ENCODE measurements at regions not wholly inside any gene's neighbourhood (a gene's known extent, or its start where the extent isn't known, plus 50 kb on each side); places are given as distances from the start of the nearest gene placed in this dataset.
"Not testable (repeated sequence)": the region's sequence is repeated elsewhere in the genome, so short reads cannot be mapped to it uniquely, and the experiment has no call there.

DNA sequence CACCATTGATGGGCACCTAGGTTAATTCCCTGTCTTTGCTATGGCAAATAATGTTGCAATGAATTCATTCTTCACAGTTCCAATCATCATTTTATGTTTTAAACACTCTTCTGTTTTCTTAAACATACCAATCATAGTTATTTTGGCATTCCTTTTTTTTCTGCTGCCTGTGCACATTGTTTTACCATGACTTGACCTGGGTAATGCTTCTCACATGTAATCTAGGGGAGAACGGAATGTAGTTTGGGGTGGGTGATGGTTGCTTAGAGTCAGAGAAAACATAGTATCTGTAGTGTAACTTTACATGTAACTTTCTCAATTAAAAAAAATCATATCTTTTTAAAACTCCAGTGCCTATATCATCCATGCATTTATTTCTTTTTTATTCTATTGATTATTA is 1945.3 kb upstream of the RAG2 start:
- no peak for DNase-seq

DNA sequence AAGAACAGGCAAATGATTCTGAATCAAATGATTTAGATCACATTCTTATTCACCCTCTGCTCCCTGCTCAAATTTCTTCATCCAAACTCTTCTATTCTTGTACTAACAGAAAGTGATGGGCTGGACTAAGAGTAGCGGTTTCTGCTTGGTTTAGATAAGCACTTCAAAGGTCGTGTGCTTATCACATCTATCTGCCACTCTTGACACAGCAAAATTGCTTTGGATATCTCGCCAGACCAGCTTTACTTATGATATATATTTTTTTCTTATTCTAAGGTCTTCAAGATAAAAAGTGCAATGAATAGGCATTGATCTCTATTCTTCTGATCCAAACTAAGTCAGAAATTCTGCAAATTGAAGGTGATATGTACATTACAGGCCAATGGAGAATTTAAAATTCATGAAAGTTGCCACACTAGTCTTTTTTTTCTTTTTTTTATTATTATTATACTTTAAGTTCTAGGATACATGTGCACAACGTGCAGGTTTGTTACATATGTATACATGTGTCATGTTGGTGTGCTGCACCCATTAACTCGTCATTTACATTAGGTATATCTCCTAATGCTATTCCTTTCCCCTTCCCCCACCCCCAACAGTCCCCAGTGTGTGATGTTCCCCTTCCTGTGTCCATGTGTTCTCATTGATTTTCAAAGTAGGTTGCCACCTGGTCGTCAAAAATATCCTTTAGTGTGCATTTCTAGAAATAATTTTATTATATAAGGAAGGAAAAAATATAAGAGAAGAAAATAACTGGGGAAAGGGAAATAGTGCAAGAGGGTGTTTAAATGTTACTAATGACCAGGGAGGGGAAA is 1941.0 kb upstream of the RAG2 start:
- no peak for DNase-seq

DNA sequence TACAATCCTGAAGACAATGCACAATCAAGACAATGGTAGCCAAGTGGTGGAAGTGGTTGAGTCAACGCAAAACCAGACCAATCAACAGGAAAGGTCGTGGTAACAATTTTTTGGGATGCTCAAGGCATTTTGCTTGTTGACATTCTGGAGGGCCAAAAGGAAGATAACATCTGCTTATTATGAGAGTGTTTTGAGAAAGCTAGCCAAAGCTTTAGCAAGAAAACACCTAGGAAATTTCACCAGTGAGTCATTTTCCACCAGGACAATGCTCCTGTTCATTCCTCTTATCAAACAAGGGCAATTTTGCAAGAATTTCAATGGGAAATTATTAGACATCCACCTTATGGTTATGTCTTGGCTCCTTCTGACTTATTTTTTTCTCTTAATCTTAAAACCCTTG is 1932.2 kb upstream of the RAG2 start:
- DNase-seq, result no peak

DNA sequence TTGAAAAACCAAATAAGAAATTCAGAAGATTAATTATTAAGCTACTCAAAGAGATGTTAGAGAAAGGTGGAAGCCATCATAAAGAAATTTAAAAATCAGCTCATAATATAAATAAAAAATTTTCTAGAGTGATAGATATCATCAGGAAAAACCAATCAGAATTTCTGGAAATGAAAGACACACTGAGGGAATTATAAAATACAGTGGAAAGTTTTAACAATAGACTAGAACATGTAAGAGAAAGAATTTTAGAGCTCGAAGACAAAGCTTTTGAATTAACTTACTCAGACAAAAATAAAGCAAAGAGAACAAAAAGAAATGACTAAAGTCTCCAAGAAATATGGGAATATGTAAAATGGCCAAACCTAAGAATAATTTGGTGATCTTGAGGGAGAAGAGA is 1926.9 kb upstream of the RAG2 start:
- no peak for DNase-seq

DNA sequence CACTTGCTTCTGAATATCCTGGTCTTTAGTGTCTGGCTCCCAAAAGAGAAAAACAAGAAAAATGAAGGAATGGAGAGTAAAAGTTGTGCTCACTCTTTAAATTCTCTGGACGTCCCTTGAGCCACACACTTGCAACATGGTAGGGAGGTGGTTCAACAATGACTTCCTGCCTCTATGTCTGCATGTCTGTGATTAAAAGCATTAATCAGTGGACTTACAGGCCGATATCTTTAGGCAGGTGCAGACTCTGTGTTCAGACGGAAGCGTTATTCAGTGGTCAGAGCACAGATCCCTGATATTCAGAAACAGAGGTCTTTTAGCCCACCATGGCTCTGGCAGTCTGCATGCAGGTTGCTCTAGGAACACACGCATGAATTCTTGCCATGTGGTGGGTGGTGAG is 1920.0 kb upstream of the RAG2 start:
- DNase-seq, result no peak

DNA sequence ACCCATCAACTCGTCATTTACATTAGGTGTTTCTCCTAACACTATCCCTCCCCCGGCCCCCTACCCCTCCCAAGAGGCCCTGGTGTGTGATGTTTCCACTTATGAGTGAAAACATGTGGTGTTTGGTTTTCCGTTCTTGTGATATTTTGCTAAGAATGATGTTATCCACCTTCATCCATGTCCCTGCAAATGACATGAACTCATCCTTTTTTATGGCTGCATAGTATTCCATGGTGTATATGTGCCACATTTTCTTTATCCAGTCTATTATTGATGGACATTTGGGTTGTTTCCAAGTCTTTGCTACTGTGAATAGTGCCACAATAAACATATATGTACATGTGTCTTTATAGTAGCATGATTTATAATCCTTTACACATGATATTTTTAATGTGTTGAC is 1914.8 kb upstream of the RAG2 start:
- not testable (repeated sequence) for DNase-seq

DNA sequence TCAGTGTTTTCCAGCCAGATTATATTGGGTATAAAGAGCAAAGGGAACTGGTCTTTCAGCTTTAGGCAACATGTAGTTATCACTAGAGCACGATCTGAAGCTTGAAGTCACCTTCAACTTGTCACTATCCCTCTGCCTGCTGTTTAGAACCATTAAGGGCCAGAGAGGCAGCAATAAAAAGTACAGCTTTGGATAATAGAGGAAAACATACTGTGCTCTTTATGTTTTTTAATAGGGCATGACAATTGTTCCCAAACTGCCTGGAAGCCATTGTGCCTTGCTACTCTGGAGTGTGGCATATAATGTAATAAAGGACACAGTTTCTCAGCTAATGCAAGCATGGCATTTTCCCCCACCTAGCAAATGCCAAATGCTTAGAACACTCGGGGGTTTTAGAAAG is 1912.0 kb upstream of the RAG2 start:
- no peak for DNase-seq

DNA sequence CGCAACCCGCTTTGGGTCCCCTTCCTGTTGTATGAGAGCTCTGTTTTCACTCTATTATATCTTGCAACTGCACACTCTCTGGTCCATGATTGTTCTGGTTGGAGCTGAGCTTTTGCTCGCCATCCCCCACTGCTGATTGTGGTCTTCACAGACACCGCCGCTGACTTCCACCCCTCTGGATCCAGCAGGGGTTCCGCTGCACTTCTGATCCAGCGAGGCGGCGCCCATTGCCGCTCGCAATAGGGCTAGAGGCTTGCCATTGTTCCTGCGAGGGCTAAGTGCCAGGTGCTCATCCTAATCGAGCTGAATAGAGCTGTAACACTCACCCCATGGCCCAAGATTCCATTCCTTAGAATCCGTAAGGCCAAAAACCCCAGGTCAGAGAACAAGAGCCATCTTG is 1905.8 kb upstream of the RAG2 start:
- DNase-seq, result no peak

DNA sequence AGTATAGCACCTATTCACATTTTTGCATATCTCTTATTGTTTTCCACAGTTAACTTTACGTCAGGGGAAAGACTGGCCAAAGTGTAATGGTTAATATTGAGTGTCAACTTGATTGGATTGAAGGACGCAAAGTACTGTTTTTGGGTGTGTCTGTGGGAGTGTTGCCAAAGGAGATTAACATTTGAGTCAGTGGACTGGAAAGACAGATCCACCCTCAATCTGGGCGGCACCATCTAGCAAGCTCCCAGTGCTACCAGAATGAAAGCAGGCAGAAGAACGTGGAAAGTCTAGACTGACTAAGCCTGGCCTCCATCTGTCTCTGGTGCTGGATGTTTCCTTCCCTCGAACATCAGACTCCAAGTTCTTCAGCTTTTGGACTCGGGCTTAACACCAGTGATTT is 1900.7 kb upstream of the RAG2 start:
- DNase-seq, result no peak

DNA sequence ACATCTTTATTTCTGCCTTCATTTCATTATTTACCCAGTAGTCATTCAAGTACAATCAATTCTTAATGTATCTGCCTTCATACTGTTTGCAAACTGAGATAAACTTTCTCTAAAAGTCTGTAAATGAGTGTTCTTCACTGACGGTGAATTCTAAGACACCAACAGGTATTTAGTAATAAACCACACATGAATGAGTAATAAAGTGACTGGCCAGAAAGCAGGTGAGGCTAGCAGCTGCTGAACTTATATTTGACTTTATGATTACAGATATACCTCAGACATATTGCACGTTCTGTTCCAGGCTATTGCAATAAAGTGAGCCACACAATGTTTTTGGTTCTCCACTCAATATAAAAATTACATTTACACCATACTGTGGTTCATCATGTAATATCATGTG is 1894.0 kb upstream of the RAG2 start:
- no peak for DNase-seq

DNA sequence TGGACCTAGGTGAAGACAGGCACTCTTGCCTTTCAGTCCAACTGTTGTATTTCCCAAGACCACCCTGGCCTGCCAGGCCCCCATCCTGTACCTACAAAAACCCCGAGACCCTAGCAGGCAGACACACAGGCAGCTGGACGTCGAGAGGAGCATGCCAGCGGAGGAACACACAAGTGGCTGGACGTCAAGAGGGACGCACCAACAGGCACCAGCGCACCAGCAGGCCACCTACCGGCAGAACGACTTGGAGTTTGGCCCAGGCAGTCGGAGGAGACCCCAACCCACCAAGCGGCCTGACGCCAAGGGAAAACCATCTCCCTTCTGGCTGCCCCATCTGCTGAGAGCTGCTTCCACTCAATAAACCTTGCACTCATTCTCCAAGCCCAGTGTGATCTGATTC is 1883.4 kb upstream of the RAG2 start:
- no peak for DNase-seq

DNA sequence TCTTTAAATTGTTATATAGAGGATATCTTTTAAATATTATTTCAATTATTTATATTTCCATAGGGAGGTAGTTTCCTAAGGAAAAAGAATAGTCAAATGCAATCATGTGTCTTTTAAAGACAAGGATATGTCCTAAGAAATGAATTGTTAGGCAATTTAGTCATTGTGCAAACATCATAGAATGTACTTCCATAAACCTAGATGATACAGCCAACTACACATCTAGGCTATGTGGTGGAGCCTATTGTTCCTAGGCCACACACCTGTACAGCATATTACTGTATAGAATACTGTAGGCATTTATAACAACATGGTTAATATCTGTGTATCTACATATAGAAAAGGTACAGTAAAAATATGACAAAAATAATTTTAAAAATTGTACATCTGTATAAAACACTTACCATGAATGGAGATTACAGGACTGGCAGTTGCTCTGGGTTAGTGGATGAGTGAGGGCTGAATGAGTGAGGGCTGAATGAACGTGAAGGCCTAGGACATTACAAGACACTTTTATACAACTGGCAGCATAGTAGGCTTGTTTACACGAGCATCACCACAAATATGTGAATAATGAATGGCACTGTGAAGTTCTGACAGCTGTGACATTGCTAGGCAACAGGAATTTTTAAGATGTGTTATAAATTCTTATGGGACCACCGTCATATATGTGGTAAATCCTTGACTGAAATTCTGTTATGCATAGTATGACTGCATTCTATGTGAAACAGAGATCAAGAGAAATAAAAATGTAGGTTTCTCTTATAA is 1879.0 kb upstream of the RAG2 start:
- no peak for DNase-seq

DNA sequence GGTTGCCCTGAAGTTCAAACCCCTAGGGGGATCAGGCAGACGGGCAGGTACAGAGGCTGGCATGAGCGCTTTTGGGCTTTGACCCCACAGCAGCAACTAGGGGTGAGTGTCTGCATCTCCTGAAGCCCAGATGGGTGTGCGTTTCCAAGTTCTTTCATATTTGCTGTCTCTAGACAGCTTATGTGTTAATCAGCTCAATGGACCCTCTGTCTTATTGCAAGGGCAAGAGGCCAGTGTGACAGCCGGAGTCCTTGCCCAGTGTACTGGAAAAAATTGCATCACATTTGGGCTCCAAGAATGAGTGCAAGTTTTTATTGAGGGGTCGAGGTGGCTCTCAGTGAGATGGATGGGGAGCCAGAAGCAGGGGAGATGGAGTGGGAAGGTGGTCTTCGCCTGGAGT is 1863.7 kb upstream of the RAG2 start:
- DNase-seq, result no peak

DNA sequence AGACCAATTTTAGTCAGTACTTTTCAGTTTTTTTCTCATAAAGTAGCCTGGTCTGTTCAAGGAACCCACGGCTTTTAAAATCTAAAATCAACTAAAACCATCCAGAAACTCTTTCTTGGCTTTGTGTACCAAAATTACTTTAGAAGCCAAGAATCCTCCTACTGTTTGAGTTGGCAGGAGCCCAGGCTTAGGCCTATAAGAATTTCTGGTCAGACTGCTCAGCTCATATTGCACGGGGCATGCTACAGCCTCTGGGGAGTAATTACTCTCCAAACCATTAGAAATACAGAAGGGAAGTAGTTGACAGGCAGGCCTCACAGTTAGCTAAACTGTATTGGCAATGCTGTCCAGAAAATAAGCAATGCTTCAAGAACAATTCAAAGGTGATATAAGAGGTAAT is 1862.9 kb upstream of the RAG2 start:
- DNase-seq, result no peak

DNA sequence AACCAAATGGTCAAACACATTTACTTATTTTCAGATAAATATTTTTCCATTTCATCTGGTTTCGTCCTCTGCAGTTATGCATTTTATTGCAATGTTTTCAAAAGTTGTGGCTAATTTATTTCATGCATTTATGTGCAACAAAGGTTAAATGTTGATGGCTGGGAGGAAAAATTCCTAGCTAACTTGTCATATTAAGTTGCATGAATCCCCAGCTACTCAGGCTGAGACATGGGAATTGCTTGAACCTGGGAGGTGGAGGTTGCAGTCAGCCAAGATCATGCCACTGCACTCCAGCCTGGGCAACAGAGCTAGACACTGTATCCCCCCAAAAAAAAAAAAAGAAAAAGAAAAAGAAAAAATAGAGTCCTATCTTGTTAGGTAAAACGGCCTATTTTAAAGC is 1862.4 kb upstream of the RAG2 start:
- no peak for DNase-seq

DNA sequence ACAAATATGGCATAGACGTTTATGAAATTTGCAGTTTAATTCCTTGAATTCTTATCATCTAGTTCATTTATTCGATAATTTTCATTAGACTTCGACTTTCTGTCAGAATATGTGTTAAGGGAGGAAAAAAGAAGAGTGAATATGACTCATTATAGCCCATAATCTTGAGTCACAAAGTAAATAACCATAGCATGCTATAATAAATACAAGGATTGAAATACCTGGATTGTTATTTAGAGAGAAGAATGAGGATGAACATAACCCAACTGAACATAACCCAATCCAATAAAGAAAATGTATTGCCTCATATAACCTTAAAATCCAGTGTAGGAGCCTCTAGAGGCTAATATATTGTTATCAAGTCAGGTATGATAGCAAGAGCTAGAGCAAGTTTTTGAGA is 1858.3 kb upstream of the RAG2 start:
- no peak for DNase-seq

DNA sequence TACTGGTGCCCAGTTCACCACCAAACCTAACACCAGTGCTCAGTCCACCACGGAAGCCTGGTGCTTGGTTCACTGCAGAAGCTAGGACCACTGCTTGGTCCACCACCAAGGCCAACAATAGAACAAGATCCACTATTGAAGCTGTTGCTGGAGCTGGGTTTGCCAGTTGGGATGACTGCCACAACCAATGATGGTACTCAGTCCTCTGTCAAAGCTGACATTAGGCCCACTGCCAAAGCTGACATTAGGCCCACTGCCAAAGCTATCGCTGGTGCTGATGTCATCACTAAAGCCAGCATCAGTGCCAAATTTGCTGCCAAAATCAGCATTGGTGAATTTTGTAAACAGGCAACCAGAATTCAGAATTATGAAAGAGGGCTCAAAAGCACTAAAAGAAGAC is 1850.2 kb upstream of the RAG2 start:
- DNase-seq, result no peak

DNA sequence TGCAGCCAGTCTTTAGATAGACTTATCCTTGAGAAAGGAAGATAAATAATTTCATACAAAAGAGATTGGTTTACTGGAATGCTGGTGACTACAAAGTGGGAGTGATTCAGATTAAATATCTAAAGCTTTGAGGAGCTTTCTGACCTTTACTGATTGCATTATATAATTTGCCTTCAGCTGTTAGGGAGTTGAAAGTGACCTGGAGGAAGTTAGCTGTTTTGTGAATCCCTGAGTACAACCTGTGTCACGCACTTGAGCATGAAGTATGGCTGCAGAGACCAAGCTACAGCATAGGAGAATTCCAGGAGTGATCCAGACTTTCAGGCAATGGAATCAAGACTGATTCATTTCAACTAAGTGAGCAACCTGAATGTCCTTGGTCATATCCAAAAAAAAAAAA is 1848.3 kb upstream of the RAG2 start:
- no peak for DNase-seq

DNA sequence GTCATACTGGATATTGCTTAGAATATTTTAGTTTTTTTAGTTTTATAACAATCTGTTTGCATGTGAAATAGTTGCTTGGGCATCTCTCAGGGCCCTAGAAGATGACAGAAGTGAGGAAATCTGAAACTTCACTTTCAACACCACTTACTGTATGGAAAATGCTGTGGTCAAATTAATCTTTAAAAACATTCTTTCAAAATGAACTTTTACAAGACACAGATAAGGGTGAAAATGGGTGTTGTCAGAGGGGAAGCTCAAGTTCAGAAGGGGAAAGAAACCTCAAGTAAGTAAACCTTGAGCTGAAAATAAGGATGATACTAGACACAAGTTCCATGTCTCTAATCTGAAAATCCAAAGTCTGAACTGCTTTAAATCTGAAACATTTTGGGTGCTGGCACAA is 1840.1 kb upstream of the RAG2 start:
- DNase-seq, result no peak

DNA sequence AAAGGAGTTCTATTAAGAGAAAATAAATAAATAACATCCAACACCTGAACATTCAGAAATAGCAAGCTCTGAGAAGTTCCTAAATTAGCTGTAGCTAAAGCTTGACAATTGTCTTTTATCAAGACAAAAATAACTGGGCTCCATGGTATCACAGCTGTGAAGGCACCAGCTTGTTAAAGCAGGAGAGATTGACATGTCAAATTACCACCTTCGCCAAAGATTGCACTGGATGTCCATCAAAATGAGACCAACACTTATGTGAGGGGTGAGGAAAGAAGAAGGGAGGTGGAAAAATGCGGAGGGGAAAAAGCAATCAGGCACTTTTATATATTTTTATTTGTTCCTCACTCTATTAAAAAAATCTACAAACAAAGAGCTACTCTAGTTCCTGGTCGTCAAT is 1827.5 kb upstream of the RAG2 start:
- DNase-seq, result no peak

DNA sequence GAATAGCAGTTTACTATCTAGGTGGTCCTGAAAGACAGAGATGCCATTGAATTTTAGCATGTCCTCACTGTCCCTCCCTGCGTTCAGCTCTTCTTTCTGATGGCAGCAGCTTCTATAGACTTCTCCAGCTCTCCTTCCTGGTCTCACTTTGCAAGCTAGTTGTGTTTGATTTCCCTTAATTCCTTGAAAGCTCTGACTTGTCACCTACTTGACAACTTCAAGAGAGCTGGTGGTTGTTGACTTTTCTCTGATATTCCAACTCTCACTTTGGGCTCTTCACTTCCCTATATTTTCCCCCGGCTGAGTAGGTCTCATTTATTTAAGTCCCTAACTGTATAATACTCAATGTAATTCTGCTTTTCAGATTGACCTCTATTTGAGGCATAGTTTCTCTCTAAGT is 1825.0 kb upstream of the RAG2 start:
- no peak for DNase-seq

DNA sequence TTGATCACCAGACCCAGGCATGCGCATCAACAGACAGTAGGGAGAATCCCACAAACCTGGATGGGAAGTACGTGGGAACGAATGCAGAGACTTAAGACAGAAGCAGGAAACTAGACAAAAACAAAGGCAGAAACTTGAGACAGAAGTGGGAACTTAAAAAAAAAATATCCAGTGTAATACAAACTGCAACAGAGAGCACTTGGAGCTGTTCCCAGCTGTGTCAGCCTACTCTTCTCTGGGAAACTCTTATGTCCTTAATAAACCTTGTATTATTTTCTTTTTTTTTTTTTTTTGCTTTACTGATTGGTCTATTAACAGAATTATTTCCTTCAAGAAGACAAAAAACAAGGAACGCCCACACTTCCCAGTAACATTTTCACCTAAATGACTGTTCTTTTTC is 1818.1 kb upstream of the RAG2 start:
- no peak for DNase-seq

DNA sequence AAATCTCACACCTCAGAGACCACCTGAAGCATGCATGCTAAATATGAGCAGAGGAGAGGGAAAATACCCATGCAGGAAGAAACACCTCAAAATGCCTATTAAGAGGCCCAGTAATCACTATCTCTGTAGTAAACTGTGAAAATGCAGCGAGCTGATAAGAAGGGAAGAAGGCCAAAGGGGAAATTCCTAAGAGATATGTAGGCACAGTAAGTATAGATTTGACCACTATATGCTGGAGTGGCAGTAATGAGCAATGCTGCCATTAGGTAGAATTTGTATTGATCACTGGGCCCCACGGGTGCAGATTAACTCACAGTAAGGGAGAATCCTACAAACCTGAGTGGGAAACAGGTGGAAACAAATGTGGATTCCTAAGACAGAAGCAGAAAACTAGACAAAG is 1813.1 kb upstream of the RAG2 start:
- DNase-seq, result no peak

DNA sequence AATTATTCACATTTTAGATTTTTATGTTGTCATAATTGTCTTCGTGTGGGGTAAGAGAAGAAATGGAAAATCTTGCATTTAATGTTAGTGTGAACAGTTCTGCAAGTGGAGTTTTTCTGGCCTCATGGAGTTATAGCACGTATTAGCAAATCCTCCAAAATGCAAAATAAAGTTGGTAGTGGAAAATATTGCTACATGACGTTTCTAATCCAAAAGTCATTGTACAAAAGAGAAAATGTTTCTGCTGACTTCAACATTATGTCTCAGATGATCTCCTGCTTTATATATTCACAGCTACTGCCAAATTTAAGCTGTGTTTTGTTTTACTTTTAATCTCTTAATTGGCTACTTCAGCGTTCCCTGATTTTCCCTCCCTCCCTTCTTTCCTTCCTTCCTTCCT is 1804.0 kb upstream of the RAG2 start:
- no peak for DNase-seq

DNA sequence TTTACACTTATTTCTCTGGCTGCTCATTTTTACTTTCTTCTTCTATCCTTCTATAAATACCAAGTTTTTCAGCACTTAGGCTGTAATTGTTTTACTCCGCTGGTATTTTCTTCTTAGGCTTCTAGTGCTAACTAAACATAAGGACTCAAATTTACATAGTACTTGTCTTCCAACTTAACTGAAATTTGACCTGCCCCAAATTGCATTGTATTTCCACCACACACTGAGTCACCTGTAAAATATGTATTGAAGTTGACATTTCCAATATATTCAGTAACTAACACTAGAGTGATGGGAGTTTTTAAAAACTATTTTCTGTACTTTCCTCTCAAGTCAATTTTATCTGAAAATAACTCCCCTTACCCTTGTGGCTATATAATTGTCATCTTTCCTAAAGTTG is 1794.1 kb upstream of the RAG2 start:
- no peak for DNase-seq
